ENCODE measurements at regions not wholly inside any gene's neighbourhood (a gene's known extent, or its start where the extent isn't known, plus 50 kb on each side); places are given as distances from the start of the nearest gene placed in this dataset.

DNA sequence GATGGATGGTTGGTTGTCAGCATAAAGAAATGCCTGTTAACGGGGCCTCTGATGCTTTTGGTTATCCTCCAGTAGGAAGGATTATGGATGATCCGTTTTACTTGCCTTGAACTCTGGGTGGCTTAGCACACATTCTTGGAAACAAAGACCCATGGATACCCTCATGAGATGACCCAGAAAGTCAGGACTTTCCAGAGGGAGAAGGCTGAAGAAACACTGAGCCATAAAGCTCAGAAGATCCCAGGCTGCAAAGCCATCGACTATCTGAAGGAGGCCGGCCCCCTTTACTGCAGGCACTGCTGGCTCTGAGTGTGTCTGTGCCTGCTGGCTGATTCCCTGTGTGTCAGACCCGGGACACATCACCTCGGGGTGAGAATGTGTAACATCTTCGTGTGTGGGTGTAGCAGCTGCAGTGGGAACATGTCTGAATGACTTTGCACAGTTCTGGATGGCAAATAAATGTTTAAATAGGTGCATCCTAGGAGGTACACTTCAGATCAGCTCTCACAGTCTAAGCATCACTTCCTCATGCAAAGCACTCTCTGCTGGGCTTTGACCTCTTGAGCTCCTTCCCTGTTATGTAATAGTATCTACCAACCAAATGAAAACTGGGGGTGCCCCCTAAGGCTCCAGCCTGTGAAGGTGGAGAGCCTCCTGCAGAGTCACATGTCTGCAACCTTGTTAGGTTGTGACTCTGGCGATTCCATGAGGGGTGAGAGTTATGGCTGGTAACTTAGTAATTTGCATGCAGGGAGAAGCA lies 1084.9 kb downstream of the TBC1D22A start:
- no peak for DNase-seq

DNA sequence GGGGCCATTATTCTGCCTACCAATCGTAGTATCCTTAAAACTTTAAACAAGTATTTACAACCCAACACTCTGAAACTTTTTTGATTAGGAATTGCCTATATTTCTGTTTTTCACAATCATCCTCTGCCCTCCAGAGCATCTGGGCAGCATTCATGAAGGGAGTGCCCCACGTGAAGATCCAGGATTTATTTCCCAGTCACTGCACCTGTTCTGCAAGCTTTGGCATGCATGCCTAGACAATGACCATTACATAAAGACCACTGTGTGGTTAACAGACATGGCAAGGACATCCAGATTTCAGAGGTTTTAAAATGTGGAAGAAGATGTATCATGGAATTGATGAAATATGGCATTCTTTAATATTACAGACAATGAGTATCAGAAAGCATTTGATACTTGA lies 1083.8 kb downstream of the TBC1D22A start:
- no peak for DNase-seq

DNA sequence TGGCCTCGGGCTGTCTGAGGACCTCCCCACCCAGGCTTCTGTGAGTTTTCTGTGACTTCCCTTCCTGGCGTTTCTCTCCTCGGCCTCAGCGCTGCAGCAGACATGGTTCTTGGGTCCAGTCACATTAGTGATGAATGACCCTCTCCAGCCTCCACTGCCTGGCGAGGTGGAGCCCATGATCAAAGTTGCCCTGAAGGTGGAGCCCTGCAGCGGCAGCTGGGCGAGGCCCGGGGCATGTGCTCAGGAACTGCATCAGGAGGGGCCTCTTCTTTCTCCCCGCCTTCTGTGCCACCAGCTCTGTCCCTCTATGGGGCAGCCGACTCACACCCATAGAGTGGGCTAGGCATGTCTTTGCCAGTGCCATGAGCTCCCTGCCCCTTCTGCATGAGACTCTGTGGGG lies 1079.7 kb downstream of the TBC1D22A start:
- DNase-seq, result no peak

DNA sequence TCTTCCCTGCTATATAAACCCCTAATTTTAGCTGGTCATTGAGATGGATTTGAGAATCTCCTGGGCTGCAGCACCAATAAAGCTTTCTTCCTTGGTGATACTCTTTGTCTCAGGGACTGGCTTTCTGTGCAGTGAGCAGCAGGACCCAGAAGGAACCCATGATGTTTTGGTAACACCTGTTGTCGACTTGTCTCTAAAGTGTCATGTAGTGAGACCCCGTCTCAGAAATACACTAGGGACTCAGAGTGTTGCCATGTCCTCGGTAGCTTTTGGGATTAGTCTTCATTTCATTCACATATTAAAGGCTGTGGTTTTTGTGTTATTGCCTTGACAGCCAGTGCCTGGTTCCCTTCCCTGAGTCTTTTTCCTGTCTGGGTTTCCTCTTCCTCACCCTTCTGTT lies 1078.7 kb downstream of the TBC1D22A start:
- no peak for DNase-seq

DNA sequence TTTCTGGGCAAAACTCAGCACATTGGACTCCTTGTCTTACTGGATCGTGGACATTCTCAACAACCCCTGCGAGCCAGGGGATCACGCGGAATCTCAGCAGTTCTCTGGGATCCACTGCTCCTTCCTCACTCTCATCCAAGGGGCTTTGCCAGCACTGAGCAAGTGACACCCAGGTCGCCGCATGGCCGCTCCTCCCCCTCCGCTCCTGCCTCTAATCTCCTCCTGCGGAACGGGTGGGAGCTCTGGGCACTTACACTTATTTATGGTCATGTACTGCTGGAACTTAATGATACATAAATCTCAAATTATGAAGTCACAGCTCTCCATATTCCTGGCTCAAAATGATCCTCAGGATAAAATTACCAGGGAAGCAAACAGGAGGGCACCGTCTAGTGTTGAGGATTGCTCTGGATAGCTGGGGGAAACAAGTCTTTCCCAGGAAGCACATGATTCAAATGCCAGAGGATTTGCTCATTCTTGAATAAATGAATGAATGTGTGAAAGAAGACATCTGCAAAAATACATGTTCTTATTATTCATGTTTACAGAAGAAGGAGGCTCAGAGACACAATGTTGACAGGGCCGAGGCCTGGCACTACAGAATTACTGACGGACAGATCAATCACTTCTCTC lies 1077.3 kb downstream of the TBC1D22A start:
- DNase-seq, result peak; percentile 71

DNA sequence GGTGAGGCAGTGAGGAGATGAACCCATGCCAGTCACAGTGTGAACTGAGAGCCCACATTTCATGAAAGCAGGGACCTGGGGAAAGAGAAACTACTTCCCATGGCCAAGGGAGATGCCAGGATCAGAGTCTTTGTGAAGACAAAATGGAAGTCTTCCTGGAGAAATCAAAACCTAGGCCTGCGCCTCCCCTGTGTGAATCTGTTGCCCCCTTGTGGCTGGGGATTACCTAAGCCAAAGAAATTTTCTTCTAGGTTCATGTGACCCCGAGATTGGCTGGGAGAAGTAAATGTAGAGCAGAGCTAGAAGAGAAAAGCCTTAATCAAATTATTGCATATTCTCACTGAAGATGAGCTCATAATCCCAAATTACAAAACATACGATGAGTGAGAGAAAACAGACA lies 1075.3 kb downstream of the TBC1D22A start:
- peak; percentile 5 for DNase-seq

DNA sequence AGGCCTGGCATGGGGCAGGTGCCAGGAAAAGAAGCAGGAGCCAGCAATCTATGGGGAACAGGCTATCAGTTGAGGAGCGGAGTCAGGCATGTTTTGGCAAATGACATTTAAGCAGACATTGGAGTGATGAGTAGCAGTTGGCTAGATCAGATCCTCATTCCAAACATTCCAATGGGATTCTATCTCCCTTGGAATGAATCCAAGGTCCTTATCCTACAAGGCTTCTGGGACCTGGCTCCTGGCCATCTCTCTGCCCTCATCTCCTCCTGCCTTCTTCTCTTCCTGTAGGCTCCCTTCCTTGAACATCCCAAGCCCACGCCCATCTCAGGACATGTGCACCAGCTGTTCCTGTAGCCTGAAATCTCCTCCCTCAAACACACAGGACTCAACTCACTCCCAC lies 1074.5 kb downstream of the TBC1D22A start:
- peak; percentile 92 for DNase-seq

DNA sequence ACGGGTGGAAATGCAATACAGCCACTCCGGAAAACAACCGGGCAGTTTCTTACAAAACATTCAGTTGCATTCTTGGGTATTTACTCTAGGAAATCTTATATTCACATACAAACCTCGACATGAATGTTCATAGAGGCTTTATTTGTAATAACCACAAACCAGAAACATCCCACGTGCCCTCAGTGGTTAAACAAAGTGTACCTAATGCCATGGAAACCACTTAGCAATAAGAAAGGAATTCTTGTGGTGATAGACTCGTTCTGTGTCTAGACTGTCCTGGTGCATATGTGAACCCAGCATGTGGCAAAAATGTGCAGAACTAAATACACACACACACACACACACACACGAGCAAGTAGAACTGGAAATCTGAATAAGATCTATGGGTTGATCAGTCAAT lies 1073.3 kb downstream of the TBC1D22A start:
- peak; percentile 99 for DNase-seq

DNA sequence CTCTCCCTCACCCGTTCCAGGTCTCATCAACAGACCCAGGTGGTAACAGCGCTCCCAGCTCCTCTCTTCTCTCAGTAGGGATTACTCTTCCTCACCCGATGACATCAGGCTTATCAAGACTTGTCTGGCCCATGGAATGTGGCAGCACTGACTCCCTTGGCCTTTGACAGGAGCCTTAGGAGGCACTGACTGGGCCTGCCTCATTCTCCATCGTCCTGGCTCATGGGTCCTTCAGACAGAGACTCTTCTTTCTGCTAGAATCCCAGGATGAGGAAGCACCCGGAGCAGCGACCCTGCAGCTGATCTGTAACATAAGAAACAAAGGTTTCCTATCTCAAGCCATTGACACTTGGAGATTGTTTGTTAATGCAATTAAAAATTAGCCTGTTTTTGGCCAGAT lies 1063.6 kb downstream of the TBC1D22A start:
- DNase-seq, result no peak

DNA sequence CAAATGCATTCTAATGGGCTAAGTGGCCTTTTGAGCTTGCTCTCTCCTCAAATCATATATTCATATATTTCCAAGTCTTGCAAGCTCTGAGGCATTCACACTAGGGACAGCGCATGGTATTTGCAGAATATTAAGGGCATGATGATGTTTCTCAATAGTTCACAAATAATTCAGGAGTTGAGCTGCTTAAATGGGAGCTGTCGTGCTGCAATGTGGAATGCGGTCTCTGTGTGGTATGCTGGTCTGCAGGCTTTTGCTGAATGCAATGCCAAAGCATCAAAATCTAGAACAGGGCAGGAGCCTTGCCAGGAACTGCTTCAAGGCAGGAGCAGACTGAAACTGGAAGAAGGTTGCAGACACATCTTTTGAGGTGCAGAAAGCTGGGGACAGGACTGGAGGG lies 1060.0 kb downstream of the TBC1D22A start:
- no peak for DNase-seq

DNA sequence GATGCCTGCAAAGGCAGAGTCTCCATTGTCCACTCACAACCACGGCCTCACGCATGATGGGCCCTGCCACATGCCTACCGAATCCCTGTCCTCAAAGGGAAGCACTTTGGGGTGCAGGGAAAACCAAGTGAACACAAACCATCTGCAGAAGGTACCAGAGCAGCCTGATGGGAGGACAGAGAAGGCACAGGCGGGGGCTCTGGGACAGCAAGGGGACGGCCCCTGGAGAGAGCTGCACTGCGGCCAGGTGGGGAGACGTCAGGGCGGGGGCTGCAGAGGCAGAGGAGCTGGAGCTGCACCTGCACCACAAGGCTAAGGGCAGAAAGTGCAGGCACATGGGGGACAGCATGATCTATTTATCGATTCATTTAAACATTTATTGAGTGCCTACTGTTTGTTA lies 1056.0 kb downstream of the TBC1D22A start:
- DNase-seq, result no peak

DNA sequence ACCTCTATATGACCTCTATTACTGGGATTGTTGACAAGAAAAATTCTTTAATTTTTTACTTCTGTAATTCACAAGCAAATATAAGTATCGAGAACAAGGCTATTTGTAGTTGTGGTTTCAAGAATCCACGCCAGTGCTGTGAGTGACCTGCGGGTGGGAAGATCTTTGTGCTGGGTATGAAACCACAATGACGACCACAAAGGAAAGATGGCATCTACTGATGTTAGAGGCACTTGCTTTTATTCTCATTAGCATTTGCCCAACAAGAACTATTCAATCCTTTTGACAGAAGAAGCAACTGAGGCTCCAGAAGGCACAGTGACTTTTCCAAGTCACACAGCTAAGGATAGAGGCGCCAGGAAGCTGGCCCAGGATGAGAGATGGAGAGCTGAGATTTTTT lies 1054.9 kb downstream of the TBC1D22A start:
- no peak for DNase-seq

DNA sequence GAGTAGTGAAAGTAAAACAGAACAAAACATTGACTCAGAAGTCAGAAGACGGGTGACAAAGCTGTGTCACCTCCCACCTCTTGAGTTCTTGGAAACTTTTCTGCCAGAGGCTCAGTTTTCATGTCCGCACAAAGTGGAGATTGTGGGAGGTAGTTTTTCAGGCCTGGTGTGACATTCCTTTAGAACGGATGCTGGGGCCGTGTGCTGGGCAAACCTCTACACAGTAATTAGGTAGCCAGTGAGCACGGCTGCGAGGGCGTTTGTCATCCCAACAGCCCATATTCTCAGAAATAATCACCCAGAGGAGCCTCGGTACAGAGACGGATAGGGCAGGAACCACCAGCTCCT lies 1054.4 kb downstream of the TBC1D22A start:
- no peak for DNase-seq

DNA sequence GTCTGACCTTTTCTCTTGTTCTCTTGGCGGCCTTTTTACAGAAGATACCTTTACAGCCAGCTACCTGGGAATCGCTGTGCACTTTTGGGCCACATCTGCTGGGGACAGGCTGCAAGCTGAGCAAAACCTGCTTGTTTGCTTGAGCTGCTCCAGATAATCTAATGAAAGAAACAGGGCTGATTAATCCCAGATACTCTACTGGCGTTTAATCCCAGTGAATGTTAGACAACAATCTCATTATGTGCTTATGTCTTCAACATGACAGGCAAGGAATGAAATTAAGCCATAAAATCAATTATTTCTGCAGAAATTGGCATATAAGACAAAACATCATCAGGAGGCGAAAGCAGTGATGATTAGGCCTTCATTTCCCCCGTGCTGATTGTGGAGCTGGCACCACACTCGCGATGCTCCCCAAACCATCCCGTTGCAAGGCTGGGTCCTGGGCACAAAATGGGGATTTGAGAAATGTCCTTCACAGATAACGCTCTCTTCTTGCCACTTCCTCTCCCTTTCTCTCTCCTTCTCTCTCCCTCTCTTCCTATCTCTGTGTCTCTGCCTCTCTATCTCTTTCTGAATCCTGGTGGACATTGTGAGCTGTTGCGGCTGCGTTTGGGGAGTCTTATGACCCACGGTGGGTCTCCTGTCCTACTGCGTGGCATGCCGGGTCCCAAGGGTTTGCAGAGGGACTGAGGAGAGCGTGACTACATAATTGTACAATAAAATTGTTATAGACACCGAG lies 1053.8 kb downstream of the TBC1D22A start:
- no peak for DNase-seq

DNA sequence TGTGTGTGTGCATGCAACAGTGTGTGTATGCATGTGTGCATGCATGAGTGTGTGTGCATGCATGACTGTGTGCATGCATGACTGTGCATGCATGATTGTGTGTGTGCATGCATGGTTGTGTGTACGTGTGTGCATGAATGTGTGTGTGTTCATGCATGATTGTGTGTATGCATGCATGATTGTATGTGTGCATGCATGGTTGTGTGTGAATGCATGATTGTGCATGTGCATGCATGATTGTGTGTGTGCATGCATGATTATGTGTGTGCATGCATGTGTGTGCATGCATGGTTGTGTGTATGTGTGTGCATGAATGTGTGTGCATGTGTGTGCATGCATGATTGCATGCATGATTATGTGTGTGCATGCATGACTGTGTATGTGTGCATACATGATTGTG lies 1052.0 kb downstream of the TBC1D22A start:
- DNase-seq, result no peak

DNA sequence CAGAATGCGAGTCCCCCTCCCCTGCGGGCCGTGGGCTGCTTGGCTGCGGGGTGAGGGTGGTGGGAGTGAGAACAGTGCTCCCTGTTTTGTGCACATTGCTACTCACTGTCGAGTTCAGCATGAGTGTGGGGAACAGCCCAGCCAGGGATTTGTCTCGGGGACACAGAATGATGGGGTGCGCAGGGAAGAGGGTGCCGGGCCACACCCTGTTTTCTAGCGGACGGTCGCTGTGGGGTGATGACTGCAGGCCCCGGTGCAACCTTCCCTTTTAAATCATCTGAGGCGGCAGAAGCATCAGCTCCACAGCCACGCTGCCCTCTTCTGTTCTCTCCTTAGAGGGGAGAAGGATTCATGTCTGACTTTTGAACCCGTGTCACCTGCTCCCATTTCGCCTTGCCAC lies 1051.2 kb downstream of the TBC1D22A start:
- DNase-seq, result no peak

DNA sequence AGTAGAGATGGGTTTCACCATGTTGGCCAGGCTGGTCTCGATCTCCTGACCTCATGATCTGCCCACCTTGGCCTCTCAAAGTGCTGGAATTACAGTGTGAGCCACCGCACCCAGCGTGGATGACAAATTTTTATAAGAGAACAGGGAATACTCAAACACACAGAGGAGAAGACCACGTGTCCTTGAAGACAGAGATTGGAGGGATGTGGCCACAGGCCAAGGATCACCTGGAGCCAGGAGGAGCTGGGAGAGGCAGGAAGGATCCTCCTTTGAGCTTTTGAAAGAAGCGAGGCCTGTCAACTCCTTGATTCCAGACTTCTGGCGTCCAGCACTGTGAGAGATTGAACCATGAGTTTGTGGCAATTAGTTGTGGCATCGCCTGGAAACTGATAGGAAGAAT lies 1049.5 kb downstream of the TBC1D22A start:
- no peak for DNase-seq

DNA sequence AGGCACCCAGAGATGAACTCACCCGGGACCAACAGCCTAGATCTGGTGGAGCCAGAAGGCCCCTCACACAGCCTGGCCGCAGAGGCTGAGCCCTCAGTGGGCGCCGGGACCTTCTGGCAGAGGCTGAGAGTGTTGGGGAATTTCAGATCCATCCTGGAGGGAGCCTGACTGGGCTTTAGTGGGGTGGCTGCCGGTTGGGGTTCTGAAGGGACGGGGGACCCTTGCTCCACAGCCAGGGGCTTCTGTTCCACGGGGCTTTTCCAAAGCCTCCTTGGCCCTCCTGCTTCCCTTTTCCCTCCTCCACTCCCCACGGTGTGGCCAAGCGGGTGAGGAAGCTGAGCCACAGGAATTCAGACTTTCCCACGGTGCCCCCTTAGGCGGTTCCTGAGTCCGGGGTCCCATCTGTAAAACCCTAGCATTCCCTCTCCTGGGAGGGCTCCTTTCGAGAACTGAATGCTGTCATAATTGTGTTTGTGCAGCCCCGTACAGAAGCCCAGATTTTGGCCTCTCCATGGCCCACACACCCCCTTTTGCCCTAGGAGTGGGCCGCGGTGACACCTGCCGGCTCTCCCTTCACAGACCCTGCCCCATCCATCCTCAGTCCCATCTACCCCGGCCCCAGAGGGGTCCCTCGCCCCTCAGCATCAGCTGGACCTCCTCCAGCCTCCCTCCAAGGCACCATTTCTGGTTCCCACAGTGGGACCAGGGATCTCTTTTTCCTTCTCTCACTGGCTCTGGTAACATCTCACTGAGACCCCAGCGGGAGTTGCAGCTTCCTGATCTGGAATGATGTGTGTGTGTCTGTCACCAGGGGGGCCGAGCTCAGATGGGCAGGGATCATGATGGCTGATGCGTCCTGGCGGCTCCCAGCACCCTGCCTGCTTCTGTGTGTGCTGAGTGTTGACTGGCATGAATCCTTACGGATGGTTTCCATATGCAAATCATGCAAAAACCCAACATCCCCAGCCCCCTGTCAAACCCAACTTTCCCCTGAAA lies 1048.4 kb downstream of the TBC1D22A start:
- no peak for DNase-seq

DNA sequence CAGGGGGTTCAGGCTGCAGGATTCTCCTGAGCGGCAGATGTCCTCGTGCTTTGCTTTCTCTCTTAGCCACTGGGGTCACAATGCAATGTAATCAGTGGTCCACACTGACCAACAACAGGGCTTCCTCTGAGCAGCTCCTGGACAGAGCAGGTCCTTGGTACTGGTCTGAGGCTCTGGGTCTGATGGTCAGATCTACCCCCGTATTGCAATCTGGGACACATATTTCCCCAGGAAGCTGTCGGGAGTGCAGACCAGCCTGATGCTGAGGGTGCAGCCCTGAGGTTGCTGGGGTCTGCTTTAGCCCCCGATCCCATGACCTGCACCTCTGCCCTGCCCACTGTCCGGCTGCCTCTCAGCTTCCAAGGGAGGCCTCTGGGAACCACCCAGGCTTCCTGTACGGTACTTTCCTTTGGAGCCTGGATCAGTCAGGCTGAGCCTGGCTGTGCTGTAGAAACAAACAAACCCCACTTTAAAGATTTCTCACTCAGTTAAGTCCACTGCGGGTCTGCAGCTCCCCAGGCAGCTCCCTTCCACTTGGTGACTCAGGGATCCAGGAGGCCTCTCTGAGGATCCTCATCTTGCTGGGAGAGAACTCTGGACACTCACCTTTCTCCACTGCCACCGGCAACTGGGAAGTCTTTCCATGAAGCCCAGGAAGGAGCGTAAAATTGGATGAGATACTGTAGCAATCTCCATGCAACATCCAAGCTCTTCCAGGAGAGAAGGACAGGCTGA lies 1046.6 kb downstream of the TBC1D22A start:
- no peak for DNase-seq

DNA sequence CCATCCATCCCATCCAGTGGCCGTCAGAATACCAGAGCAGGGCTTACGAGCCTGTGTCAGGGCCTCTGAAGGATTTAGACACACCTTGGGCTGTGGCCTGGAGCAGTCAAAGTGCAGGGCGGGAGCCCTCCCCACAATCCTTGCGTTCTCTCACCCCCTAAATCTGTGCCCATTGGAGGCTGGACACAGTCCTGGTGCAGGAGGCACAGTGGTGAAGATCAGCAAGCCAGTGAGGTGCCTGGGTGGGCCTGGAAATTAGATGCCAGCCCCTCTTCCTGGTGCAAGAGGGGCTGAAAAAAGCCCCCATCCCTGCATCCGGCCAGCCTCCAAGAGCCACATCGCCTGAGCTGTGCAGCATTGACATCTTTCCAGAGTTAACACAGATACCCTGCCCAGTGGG lies 1045.8 kb downstream of the TBC1D22A start:
- no peak for DNase-seq

DNA sequence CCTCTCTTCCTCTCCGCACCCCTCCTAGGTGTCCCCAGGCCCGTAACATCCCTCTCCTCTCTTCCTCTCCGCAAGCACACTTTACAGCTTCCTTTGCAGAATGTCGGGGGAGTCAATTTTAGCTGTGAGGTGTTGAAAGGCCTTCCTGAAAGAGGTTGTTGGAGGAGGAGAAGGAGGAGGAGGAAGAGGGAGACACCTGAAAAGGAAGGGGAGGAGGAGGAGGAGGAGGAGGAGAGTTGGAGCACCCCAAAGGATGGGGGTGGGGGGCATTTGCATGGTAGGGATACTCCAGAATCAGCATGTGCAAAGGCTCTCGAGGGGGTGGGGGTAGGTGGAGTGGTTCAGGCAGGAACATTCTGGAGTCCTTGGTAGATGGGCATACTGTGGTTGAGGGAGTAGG lies 1045.1 kb downstream of the TBC1D22A start:
- DNase-seq, result no peak

DNA sequence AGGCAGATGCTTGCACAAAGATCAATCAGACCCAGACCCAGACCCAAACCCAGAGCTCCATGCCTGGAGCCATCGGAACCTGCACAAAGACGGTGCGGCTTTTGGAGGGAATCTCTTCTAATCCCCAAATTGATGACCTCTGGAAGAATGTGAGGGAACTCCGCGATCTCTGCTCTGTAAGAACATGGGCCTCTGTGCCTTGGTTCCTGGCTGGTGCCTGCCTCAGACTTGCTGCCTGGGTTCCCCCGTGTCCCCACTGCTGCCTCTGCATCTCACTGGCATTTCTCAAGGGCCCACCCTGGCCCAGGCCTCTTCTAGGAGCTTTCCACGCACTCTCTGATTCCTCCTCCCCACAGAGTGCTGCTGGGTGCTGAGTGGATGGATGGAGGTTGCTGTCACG lies 1044.4 kb downstream of the TBC1D22A start:
- no peak for DNase-seq
